ENCODE measurements at regions not wholly inside any gene's neighbourhood (a gene's known extent, or its start where the extent isn't known, plus 50 kb on each side); places are given as distances from the start of the nearest gene placed in this dataset.

- DNase-seq (ENCODE audit: low read depth in 4 of 4, low spot score in 3 of 4), result no peak
Measured at GRCh38 chr15:79190093-79190492, 92.4 kb upstream of the ANKRD34C start.

GRCh38 chr15:79186616-79187015 lies 95.9 kb upstream of the ANKRD34C start:
- no peak for DNase-seq (ENCODE audit: low read depth in 4 of 4, low spot score in 3 of 4)

GRCh38 chr15:79185199-79185598 lies 94.6 kb upstream of the RASGRF1 start:
- no peak for DNase-seq (ENCODE audit: low read depth in 4 of 4, low spot score in 3 of 4)

GRCh38 chr15:79184465-79184892 lies 93.9 kb upstream of the RASGRF1 start:
- peak in 1 of 4 donors; percentile 40 for DNase-seq (ENCODE audit: low read depth in 4 of 4, low spot score in 3 of 4)

DNA sequence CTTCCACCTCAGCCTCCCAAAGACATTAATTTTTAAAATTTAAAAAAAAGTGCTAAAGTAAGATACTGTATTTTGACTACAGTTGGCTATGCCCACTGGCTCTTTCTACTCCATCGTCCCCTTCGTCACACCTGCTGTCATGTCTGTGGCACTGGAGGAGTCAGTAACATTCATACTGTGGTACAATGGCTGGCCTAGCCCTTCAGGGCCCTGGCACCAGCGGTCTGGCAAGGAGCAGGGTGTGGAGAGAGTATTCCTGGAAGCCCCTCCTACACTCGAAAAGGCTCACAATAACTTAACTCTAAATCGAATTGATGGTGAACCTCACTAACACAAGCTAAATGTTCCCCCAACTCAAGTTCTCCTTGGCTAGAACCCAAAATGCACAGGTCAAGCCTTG lies 89.7 kb upstream of the RASGRF1 start:
- no peak for DNase-seq (ENCODE audit: low read depth in 4 of 4, low spot score in 3 of 4)

DNA sequence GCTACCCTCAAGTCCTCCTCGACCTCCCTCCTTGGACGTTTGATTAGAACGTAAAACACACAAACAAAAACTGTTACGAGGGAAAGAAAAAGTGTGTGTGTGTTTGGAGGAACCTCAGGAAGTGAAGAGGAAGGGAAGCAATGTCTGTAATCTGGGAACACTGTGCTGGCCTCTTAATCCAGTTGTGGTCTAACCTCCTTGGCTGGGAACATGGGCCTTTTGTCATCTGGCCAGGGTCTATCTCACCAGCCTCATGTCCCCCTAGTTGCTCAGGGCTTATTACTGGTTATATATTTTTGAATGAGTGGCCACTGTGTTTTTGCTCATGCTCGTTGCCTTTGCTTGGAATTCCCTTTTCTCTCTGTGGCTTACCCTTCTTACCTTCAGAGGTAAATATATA lies 89.0 kb upstream of the RASGRF1 start:
- DNase-seq (ENCODE audit: low read depth in 4 of 4, low spot score in 3 of 4), result no peak

GRCh38 chr15:79179108-79179561 lies 88.6 kb upstream of the RASGRF1 start:
- DNase-seq (ENCODE audit: low read depth in 4 of 4, low spot score in 3 of 4), result no peak

- no peak for DNase-seq (ENCODE audit: low read depth in 4 of 4, low spot score in 3 of 4)
Measured at GRCh38 chr15:79178594-79178993, 88.0 kb upstream of the RASGRF1 start.

- DNase-seq (ENCODE audit: low read depth in 4 of 4, low spot score in 3 of 4), result no peak
Measured at GRCh38 chr15:79176151-79176550, 85.6 kb upstream of the RASGRF1 start.

DNA sequence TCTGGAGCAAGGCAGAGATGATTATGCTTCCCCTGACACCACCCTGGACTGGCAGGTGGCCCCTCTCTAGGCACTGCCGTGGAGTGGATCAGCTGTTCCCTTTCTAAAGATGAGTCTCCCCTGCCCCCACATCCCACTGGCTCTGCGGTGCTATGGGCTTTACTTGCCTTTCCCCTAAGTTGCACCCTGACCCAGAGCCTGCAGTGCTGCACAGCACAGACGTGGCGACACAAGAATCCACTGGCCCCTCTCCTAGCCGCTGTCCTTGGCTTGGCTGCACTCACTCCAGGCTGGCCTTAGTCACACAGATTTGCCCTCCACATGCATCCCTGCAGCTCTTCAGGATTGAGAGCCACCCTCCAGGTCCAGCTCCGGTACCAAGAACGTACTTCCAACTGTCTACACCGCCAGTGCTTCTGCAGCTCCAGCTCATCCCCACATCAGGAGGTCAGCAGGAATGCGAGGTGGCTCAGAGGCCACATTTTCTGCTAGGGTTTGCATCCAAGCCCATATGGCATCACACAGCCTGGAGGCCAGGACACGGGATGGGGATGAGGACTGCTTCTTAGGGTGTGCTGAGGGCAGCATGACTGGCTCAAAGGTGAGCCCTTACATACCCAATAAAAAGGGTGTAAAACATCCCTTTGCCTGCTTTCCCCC lies 82.4 kb upstream of the RASGRF1 start:
- DNase-seq (ENCODE audit: low read depth in 4 of 4, low spot score in 3 of 4), result no peak

DNA sequence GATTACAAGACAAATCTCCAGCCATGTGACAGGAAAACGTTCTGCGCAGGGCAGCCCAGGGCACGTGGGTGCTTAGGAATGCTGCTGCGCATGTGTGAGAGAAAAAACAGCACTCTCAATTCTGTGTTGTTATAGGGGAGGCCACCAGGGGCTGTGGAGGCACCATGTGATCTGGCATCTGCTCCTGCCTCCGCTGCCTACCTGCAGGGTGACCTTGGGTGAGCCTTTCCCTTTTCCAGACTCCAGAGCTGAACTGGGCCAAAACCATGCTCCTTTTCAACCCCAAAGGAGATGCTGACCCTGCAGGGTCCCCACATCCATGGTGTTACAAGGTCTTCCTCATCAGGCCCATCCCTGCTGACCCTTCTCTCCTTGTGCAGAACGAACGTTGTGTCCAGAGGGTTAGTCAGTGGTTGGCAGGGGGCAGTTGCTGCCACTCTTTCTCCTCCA lies 81.5 kb upstream of the RASGRF1 start:
- no peak for DNase-seq (ENCODE audit: low read depth in 4 of 4, low spot score in 3 of 4)

- no peak for DNase-seq (ENCODE audit: low read depth in 4 of 4, low spot score in 3 of 4)
Measured at GRCh38 chr15:79171320-79172031, 80.9 kb upstream of the RASGRF1 start.

- no peak for DNase-seq (ENCODE audit: low read depth in 4 of 4, low spot score in 3 of 4)
Measured at GRCh38 chr15:79170256-79170664, 79.7 kb upstream of the RASGRF1 start.

GRCh38 chr15:79169526-79170133 lies 79.0 kb upstream of the RASGRF1 start:
- DNase-seq (ENCODE audit: low read depth in 4 of 4, low spot score in 3 of 4), result no peak

DNA sequence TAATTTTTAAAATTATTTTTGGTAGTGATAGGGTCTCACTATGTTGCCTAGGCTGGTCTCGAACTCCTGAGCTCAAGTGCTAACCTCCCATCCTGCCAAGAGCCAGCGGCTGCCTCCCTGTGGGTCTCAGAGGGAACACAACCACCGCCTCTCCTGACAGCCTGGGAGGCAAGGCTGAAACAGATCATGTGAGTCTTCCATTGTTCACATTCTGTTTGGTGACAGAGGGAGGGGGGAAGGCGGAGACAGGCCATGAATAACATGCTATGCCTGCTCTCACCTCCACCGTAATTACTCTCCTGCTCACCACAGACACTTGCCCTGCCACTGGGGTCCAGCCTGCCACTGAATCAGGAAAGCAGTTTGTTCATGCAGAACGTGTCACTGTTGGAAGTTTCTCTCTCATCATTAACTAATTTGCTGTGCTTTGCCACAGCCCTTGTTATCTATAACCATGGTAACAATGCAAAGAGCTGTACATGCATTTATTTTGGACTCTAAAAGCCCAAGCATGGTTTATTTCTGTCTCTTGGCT lies 78.4 kb upstream of the RASGRF1 start:
- DNase-seq (ENCODE audit: low read depth in 4 of 4, low spot score in 3 of 4), result no peak

DNA sequence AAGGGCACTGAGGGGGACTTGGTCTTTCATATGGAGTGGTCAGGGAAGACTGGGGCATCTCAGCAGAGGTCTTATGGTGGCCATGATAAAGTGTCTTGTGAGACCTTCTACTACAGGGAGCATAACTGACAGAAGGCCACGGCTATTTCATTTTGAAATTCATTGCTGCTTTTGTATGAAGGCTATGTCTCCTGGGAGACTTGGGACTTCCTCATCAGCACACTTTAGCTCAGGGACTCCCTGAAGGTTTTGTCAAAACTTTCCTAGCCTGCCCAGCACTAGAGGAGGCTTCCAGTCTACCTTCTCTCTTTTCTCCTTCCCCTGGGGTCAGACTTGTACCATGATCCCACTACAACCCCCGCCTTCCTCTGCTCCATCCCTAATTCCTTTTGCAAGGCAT lies 77.2 kb upstream of the RASGRF1 start:
- no peak for DNase-seq (ENCODE audit: low read depth in 4 of 4, low spot score in 3 of 4)

DNA sequence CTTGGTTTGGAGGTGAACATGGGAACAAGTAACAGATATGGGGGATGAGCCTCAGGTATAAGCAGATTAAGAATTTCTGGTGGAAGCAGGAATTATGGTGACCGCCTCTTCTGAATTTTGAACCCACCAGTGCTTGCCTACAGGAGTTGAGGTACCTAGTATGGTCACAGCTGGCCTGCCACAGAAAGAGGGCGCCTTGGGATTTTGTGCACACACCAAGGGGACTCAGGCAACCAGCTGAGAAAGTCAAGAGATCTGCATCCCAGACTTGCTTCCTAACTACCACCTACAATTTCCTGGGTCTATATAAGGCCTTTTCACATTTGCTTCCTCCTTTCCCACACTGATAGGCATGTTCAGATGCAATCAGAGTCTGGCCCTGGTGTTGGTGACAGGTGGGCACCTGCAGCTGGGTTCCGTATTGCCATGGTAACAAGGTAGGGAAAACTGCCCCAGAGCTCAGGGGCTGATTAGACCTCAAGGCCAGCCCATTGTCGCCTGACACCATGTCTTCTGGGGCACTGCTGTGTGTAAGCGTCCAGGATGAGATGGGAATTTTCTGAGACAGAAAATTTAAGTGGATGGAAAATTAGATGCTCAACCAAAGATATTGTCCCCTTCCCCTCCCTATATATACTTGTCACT lies 75.9 kb upstream of the RASGRF1 start:
- DNase-seq (ENCODE audit: low read depth in 4 of 4, low spot score in 3 of 4), result no peak

DNA sequence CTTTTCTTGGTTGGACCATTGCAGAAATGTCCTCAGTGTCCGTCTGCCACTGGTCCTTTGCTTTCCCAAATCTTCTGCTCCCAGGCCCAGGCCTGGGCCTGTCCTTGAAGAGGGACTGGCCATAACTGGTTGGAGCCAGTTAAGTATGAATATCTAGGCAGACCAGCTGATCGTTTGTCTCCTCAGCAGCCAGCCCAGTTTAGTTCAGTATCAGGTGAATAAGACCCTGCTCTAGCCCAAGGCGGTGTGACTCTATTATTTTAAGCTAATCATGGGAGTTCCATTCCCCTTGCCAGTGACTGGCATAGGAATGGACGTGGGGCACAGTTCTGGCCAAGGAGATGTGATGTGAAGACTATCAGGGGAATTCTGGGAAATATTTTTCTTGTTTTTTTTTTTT lies 73.9 kb upstream of the RASGRF1 start:
- DNase-seq (ENCODE audit: low read depth in 4 of 4, low spot score in 3 of 4), result no peak

DNA sequence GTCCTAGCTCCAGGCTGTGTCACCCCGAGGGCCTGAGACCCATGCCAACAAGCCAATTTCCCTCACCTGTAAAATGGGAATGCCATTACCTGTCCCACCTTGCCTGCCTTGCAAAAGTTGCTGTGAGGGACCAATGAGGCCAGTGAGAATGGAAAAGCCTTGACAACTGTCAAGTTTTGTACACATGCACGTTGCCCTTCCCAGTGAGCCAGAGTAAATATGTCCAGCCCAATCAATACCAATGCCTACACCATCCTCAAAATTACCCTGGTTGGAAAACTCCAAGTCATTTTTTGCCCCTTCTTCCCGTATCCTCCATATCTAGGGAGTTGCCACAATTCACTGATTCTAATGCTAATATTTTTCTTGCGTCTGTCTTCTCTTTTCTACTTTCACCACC lies 73.5 kb upstream of the RASGRF1 start:
- no peak for DNase-seq (ENCODE audit: low read depth in 4 of 4, low spot score in 3 of 4)

DNA sequence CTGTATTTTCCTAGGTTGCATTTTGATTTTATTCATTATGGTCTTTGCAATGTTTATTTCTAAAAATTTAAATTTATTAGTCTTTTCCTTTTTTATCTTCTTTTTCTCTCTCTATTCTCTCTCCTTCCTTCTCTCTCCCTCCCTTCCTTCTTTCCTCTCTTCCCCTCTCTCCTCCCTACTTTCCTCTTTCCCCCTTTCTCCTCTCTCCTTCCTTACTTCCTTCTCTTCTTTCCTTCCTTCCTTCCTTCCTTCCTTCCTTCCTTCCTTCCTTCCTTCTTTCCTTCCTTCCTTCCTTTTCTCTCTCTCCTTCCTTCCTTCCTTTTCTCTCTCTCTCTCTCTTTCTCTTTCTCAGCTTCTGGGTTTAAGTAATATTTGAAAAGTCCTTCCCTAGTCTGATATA lies 72.8 kb upstream of the RASGRF1 start:
- no peak for DNase-seq (ENCODE audit: low read depth in 4 of 4, low spot score in 3 of 4)

DNA sequence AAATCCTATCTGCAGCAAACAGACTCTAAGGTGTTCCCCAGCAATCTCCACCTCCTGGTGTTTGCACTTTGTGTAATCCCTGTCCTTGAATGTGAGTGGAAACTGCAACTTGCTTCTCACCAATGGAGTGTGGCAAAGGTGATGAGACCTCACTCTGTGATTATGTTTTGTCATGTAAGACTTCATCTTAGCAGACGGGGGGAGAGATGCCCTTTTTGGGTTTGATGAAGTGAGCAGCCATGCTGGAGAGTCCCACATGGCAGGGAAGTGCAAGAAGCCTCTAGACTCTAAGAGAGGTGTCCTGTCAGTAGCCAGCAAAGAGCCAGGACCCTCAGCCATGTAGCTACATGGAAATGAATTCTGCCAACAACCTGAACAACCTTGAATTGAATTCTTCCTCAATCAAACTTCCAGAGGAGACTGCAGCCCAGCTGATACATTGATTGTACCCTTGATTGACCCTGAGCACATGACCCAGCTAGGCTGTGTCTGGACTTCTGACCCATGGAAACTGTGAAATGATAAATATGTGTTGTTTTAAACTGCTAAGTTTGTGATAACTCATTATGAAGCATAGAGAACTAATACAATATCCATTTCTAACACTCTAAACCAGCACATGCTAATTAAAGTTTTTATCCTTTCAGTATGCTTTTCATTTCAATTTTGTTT lies 71.4 kb upstream of the RASGRF1 start:
- DNase-seq (ENCODE audit: low read depth in 4 of 4, low spot score in 3 of 4), result no peak

Data from left renal pelvis (tissue), 4 donors.